ENCODE measurements at regions not wholly inside any gene's neighbourhood (a gene's known extent, or its start where the extent isn't known, plus 50 kb on each side); places are given as distances from the start of the nearest gene placed in this dataset.
"Not testable (repeated sequence)": the region's sequence is repeated elsewhere in the genome, so short reads cannot be mapped to it uniquely, and the experiment has no call there.

GRCh38 chr9:93813221-93814076, 141.7 kb downstream of the BARX1 start:
- DNase-seq (ENCODE audit: low spot score) = peak; percentile 2

GRCh38 chr9:93812410-93812668, 142.8 kb downstream of the BARX1 start:
- no peak for DNase-seq (ENCODE audit: low spot score)

GRCh38 chr9:93810028-93810971, 144.9 kb downstream of the BARX1 start:
- DNase-seq (ENCODE audit: low spot score) = peak; percentile 15

GRCh38 chr9:93809204-93809940, 145.8 kb downstream of the BARX1 start:
- peak; percentile 4 for DNase-seq (ENCODE audit: low spot score)

- DNase-seq (ENCODE audit: low spot score) = peak; percentile 2
These were observed 146.8 kb downstream of the BARX1 start for GRCh38 chr9:93808115-93809029.

DNA sequence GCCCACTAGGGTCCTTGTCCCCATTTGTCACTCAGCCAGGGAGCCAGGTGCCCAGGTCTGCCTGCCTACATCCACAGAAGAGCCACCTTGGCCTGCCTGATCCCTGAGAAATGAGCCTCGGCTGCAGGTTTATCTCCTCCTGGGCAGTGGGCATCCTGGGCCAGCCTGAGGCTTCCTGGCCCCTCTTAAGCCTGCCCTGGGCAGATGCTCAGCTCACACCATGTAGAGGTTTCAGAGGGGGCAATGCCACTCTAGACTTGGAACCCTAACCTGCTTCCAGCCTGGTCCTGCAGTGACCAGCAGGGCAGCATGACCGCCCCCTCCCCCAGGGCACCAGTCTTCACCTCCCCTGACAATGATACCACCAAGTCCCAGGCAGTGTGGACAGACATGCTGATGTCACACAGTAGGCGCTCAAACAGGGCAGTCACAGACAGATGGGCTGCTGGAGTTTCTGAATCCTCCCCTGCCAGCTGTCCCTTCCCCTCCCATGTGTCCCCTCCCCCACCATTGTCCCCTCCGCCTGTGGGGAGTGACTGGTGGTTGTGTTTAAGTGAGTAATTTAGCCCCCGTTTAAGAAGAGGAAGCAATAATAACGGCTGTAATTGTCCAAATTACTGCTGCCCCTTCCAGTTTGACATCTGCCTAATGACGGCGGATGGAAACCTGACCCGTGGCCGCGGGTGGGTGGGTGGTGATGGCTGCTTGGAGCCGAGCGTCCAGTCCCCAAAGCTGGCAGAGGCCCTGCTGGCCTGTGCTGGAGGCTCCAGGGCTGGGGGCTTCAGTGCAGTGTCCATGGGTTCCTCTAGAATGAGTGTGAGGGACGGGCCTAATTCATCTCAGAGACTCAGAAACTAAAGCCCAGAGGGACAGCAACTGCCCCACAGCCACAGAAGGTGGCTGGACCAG, 147.7 kb downstream of the BARX1 start:
- DNase-seq (ENCODE audit: low spot score) = peak; percentile 3

GRCh38 chr9:93801581-93802284, 153.4 kb downstream of the BARX1 start:
- DNase-seq (ENCODE audit: low spot score) = no peak

DNA sequence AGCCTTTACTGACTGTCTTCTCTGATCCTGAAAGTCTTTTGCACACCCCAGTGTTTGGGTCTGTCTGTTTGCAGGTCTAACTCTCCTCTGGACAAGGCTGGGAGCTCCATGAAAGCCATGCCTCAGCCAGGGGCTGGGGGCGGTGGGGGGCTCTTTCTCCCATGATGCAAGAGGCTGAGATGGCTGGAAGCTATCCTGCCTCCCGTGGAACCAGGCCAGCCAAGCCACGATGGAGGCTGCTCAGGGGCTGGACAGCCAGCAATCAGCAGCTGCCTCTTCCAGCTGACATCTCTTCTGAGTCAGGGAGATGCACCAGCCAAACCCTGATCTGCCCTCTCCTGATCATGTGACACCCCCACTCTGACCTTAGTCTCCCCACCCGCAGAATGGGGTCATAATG, 154.0 kb downstream of the BARX1 start:
- DNase-seq (ENCODE audit: low spot score) = no peak

DNA sequence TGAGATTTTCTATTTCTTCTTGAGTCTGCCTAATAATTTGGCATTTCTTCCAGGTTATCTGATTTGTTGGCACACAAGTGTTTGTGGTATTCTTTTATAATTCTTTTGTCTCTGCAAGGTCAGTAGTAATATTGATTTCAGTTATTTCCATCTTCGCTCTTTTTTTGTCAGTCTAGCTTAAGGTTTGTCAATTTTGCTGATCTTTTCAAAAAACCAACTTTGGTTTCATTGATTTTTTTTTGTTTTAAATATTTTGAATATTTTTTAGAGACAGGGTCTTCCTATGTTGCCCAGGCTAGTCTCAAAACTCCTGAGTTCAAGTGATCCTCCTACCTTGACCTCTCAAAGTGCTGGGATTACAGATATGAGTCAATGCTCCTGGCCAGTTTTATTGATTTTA, 162.8 kb downstream of the BARX1 start:
- DNase-seq (ENCODE audit: low spot score) = no peak

DNA sequence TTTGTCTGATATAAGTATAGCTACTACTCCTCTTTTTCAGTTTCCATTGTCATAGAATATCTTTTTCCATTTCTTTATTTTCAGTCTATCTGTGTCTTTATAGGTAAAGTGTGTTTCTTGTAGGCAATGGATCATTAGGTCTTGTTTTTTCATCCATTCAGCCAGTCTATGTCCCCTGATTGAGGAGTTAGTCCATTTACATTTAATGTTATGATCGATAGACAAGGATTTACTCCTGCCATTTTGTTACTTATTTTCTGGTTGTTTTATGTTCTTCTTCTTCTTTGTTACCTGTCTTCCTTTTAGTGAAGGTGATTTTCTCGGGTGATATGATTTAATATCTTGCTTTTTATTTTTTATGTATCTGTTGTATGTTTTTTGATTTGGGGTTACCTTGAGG, 169.0 kb downstream of the BARX1 start:
- no peak for DNase-seq (ENCODE audit: low spot score)

- DNase-seq (ENCODE audit: low spot score) = no peak
These were observed 178.3 kb downstream of the BARX1 start for GRCh38 chr9:93776873-93777272.

GRCh38 chr9:93776256-93776655, 178.9 kb downstream of the BARX1 start:
- DNase-seq (ENCODE audit: low spot score) = no peak

GRCh38 chr9:93774331-93775102, 180.6 kb downstream of the BARX1 start:
- DNase-seq (ENCODE audit: low spot score) = no peak

DNA sequence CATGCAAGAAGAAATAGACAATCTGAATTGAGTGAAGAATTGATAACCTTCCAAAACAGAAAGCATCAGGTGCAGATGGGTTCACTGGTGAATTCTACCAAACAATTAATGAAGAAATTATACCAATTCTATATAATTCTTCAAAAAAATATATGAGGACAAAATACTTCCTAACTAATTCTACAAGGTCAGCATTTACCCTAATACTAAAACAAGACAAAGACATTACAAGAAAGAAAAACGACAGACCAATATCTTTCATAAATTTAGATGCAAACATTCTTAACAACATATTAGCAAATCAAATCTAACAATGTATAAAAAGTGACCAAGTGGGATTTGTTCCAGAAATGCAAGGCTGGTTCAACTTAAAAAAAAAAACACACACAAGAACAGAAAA, 183.9 kb downstream of the BARX1 start:
- DNase-seq (ENCODE audit: low spot score) = no peak

- no peak for DNase-seq (ENCODE audit: low spot score)
These were observed 185.4 kb downstream of the PHF2 start for GRCh38 chr9:93761822-93762221.

DNA sequence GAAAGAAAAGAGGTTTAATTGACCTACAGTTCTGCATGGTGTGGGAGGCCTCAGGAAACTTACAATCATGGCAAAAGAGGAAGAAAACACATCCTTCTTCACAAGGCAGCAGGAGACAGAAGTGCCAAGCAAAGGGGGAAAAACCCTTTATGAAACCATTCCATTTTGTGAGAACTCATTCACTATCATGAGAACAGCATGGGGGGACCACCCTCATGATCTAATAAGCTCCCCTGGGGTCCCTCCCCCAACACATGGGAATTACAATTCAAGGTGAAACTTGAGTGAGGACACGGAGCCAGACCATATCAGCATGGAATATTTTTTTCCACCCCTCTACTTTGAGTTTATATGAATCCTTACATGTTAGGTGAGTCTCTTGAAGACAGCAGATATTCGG, 173.7 kb downstream of the PHF2 start:
- no peak for DNase-seq (ENCODE audit: low spot score)

DNA sequence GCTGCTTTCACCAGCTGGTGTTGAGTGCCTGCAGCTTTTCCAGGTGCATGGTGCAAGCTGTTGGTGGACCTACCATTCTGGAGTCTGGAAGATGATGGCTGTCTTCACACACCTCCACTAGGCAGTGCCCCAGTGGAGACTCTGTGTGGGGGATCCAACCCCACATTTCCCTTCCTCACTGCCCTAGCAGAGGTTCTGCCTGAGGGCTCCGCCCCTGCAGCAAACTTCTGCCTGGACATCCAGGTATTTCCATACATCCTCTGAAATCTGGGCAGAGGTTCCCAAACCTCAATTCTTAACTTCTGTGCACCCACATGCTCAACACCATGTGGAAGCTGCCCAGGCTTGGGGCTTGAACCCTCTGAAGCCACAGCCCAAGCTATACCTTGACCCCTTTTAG, 172.4 kb downstream of the PHF2 start:
- DNase-seq (ENCODE audit: low spot score) = not testable (repeated sequence)

DNA sequence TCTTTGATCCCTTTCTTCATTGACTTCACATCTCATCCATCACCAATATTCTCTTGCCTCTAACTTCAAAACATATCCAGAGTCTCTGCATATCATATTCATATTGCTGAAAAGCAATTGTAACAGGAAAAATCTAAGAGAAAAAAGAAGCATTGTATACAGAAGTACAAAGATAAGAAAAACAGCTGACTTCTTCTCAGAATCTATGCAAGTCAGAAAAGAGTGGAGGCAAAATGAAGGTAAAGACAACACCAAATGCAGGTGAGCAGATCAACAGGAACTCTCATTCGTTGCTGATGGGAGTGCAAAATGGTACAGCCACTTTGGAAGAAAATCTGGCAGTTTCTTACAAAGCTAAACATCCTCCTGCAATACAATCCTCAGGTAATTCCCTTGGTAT, 155.6 kb downstream of the PHF2 start:
- DNase-seq (ENCODE audit: low spot score) = no peak

DNA sequence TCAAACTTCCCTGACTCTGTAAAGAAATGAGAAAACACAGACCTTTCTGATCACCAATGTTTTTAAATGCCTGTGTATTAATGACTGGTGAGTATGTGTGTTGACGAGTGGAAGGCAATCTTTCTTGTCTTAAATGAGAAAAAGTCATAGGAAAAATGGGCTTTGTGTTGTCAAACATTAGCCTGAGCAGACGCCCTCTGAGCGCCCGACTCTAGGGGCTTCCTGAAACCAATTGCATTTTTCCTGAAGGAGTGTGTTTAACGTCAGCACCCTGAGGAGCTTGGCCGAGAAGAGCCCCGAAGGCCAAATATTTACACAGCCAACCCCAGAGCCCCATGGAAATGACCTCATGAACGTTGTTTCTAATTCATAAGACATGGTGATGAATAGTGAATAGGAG, 154.3 kb downstream of the PHF2 start:
- no peak for DNase-seq (ENCODE audit: low spot score)

Measured in GM03348 (cell line).